ENCODE measurements at regions not wholly inside any gene's neighbourhood (a gene's known extent, or its start where the extent isn't known, plus 50 kb on each side); places are given as distances from the start of the nearest gene placed in this dataset.

- H3K27ac ChIP-seq (replicated peaks): no peak overlapping the region
- intact Hi-C loops (cut with micrococcal nuclease): no loop called here
- no peak for TF ChIP-seq CTCF (IDR thresholded peaks at IDR 0.05; ENCODE audit: borderline replicate concordance)
- no peaks in the 10 kb centered on the region for H3K36me3 ChIP-seq
- H3K4me1 ChIP-seq: no peaks in the 10 kb centered on the region
- H3K27me3 ChIP-seq (ENCODE audit: low read depth): no peaks in the 10 kb centered on the region
- no peak for DNase-seq
- peaks cover 6% of the 10 kb centered on the region for H3K9me3 ChIP-seq (replicated peaks)
- no peak overlapping the region for H3K4me3 ChIP-seq
Observed at GRCh38 chr13:79237981-79238380, 168.1 kb downstream of the RBM26 start.

- Histone ChIP-seq H3K4me3 (no peak overlapping the region), H3K9me3 (replicated peaks) (peaks cover 6% of the 10 kb centered on the region), H3K27ac (replicated peaks) (no peak overlapping the region), H3K36me3 (no peaks in the 10 kb centered on the region), H3K4me1 (no peaks in the 10 kb centered on the region), H3K27me3 (ENCODE audit: low read depth) (no peaks in the 10 kb centered on the region)
- no peak for DNase-seq
- no peak for TF ChIP-seq CTCF (IDR thresholded peaks at IDR 0.05; ENCODE audit: borderline replicate concordance)
- intact Hi-C loops (cut with micrococcal nuclease): no loop called here
Observed at GRCh38 chr13:79231887-79232286, 174.2 kb downstream of the RBM26 start.

- no peaks in the 10 kb centered on the region for H3K27me3 ChIP-seq (ENCODE audit: low read depth)
- H3K9me3 ChIP-seq (replicated peaks): no peaks in the 10 kb centered on the region
- no peak overlapping the region for H3K27ac ChIP-seq (replicated peaks)
- intact Hi-C loops (cut with micrococcal nuclease): no loop called here
- no peak overlapping the region for H3K4me3 ChIP-seq
- no peak for TF ChIP-seq CTCF (IDR thresholded peaks at IDR 0.05; ENCODE audit: borderline replicate concordance)
- DNase-seq: no peak
- H3K36me3 ChIP-seq: no peaks in the 10 kb centered on the region
- H3K4me1 ChIP-seq: no peaks in the 10 kb centered on the region
Observed at GRCh38 chr13:79229761-79230160, 176.3 kb downstream of the RBM26 start.

GRCh38 chr13:79228972-79229371 is 177.1 kb downstream of the RBM26 start:
- Histone ChIP-seq H3K4me1 (no peaks in the 10 kb centered on the region), H3K4me3 (no peak overlapping the region), H3K36me3 (no peaks in the 10 kb centered on the region), H3K27ac (replicated peaks) (no peak overlapping the region), H3K27me3 (ENCODE audit: low read depth) (no peaks in the 10 kb centered on the region), H3K9me3 (replicated peaks) (no peaks in the 10 kb centered on the region)
- TF ChIP-seq CTCF (IDR thresholded peaks at IDR 0.05; ENCODE audit: borderline replicate concordance): no peak
- DNase-seq: no peak
- intact Hi-C loops (cut with micrococcal nuclease): no loop called here

GRCh38 chr13:79227418-79227817 is 178.6 kb downstream of the RBM26 start:
- no peak for TF ChIP-seq CTCF (IDR thresholded peaks at IDR 0.05; ENCODE audit: borderline replicate concordance)
- no peaks in the 10 kb centered on the region for H3K9me3 ChIP-seq (replicated peaks)
- intact Hi-C loops (cut with micrococcal nuclease): no loop called here
- H3K4me3 ChIP-seq: no peak overlapping the region
- no peak overlapping the region for H3K27ac ChIP-seq (replicated peaks)
- H3K4me1 ChIP-seq: no peaks in the 10 kb centered on the region
- no peaks in the 10 kb centered on the region for H3K27me3 ChIP-seq (ENCODE audit: low read depth)
- H3K36me3 ChIP-seq: no peaks in the 10 kb centered on the region
- DNase-seq: no peak

GRCh38 chr13:79226938-79227337 is 179.1 kb downstream of the RBM26 start:
- H3K27me3 ChIP-seq (ENCODE audit: low read depth): no peaks in the 10 kb centered on the region
- no peak overlapping the region for H3K27ac ChIP-seq (replicated peaks)
- no peak overlapping the region for H3K4me3 ChIP-seq
- H3K9me3 ChIP-seq (replicated peaks): no peaks in the 10 kb centered on the region
- TF ChIP-seq CTCF (IDR thresholded peaks at IDR 0.05; ENCODE audit: borderline replicate concordance): no peak
- H3K4me1 ChIP-seq: no peaks in the 10 kb centered on the region
- intact Hi-C loops (cut with micrococcal nuclease): no loop called here
- H3K36me3 ChIP-seq: no peaks in the 10 kb centered on the region
- no peak for DNase-seq

Measured in left ventricle myocardium inferior (tissue), 1 donor.